GM03348 (cell line): ENCODE measurements at regions not wholly inside any gene's neighbourhood (a gene's known extent, or its start where the extent isn't known, plus 50 kb on each side); places are given as distances from the start of the nearest gene placed in this dataset.

ENCODE experiments used
- DNase-seq: peaks from one replicate; pipeline ENCODE4 v3.0.0; 2012; ENCODE audit warnings: low spot score

DNA sequence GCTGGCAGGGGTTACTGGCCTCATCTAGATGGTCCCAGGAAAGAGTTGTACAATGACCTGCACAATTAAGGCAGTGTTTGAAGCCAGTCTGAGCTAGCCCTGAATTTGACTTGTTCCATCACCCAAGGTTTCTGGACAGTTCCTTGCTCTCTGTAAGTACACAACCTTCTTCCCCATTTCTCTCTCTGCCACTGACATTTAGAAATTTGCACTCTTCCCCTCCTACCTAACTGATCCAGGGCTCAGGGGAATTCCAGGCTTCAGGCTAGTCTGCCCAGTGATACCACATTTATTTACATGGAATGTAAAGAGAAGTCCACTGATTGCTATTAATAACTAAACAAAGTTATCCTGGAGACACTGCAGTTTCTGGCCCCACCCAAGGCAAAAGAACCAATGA, 139.0 kb upstream of the GPR26 start:
- no peak for DNase-seq

DNA sequence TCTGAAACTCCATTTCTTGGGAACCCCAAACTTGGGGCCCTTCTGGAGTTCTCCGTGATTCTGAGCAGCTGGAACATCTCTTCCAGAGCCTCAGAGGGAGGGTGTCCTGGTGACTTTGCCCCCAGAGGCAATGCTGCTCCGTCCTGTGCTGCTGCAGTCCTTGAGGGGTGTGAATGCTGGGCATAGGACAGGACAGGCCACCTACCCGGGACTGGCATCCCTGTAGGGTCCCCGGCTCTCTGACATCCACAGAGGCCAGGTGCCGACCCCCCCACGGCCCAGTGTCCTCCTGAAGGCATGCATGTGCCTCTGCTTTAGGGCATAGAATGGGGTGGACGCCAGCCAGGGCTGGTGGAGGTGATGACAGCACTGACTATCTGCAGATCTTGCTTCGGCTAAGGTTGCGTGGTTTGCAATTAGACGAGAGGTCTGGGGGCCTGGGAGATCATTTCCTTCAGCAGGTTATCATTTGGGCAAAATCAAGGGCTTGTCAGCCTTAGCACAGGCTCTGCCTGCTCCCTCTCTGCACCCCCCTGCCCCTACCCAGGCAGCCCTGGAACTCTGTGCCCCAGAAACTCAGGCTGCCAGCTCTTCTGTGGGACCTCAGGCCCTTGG, 136.9 kb upstream of the GPR26 start:
- no peak for DNase-seq

DNA sequence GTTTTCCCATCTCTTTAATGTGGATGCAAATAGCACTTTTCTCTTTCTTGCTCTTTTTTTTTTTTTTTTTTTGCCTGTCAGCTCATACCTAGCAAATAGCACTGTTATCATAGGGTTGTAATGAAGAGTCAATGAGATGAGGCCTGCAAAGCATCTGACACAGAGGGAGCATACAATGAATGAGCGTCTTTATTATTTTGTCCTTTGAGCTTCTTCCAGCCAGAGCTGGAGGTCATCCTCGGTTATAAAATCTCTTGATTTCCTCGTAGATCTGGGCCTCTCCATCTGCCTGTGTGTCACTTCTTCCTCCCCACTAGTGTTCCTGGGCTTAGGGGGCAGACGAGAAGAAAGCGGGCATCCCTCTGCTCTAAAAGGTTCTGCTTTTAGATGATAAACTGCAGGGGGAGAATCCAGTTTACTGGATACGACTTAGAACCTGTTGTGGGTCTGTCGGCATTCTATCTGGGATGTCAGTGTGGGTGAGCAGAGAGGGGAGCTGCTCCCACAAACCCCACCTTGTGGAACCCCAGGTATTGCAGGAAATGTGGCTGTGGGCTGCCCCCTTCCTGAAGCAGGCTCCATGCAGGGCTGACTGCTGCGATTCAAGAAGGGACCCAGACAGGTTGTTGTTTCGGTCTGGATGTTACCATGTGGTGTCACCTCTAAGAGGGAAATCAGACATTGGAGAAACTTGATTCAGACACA, 135.8 kb upstream of the GPR26 start:
- DNase-seq: no peak

DNA sequence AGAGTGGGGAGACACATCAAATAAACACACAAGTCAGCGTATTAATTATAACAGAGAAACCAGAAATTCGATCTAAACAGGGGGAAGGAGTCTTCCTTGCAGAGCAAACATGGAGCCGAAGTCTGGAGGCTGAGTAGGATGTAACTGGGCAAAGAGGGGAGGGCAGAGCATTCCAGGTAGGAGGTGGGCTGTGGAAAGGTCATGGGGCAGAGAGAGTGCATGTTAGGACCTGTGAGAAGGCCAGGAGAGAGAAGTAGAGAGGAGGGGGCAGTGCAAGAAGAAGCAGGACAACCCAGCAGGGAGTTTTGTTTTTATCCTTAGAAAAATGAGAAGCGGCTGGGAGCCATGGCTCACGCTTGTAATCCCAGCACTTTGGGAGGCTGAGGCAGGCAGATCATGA, 130.8 kb upstream of the GPR26 start:
- DNase-seq: no peak

DNA sequence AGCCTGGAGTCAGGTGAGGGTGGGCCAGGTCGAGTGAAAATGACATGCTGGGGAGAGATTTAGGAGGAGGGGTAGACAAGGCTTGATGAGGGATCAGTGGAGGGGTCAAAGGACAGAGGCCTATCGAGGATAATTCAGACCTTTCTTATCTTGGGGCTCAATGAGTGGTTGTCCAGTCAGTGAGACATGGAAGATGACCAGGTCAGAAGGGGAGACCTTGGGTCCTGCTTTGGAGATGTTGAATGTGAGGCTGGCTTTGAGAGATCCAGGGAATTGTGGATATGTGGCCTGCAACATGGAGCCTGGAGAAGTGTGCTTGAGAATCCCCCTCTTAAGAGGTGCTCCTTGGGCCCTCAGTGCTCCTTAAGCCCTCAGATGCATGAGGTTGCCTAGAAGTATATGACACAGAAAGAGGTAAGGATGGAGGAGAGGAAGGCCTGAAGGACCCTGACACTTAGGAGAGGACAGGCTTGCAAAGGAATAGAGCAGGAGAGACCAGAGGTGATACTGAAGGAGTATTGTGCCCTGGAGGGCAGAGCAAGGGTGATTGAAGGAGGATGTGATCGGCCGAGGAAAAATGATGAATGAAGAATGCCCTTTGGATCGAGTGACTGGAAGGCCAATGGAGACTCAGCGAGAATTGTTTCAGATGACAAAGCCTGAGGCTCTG, 129.8 kb upstream of the GPR26 start:
- DNase-seq: no peak

DNA sequence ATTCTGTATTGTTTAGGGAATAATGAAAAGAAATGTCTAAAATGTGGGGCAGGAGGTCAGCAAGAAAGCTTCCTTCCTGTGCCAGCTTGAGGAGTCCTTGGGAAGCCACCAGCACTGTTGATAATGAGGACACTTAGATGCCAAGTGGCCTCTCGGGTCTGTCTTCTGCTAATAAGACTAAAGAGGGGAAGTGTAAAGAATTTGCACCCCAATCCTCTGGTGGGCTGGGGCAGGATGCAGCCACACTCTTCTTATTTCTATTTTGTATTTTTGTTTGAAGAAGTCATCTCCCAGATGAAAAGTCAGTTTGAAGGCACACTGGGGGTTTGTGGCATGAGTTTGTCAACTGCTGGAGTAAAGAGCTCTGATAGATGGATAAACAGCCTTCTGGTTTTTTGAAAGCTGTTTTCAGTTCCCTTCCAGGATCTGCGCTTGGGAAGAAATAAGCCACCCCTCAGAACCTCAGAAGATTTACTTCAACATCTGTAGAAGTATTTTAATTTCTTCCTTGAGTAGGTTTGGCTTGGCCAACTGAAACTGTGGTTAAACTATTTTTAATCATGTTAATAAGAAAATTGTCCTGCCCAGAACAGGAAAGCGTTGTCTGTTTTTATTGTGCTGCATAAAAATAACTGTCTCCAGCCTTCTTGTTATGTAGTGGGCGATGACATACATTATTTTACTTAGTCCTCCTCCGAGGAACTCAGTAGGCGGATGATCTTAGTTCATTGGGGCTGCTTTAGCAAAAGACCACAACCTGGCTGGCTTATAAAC, 128.8 kb upstream of the GPR26 start:
- DNase-seq: no peak

DNA sequence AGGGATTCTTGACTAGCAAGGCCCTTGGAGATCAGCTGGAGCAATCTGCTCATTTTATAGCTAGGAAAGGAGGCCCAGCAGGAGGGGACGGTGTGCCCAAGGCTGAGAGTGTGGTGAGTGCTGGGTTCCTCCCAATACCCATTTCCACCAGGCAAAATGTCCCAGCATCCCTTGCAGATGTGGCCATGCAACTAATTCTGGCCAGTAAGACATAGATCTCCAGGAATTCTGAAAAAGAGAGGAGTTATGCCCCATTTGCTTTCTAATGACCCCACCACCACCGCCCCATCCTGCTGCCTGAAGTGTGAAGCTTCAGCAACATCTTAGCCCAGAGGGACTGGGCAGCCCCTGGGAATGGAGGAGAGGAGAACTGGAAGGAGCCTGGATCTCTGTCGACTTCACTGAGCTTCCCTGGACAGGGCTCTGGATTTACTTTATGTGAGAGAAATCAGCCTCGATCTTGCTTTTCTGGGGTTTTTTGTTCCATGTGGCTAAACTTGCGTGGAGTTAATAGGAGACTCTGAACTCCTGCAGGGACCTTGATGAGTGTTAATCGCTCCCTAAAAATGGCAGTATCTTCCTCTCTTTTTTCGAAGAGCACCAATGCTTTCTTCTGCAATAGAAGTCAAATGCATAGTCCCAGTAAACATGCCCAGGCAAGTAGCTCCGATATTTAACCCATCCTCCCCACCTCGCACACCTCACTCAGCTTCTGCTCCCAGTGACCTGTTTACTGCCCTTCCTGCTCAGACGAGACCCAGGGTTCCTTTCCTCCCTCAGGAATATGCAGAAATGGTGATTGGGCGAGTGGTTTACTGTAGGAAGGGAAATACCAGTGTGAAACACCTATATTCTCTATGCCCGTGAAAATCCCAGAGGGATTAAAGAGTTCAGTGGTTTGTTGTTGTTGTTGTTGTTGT, 127.5 kb upstream of the GPR26 start:
- DNase-seq: no peak

DNA sequence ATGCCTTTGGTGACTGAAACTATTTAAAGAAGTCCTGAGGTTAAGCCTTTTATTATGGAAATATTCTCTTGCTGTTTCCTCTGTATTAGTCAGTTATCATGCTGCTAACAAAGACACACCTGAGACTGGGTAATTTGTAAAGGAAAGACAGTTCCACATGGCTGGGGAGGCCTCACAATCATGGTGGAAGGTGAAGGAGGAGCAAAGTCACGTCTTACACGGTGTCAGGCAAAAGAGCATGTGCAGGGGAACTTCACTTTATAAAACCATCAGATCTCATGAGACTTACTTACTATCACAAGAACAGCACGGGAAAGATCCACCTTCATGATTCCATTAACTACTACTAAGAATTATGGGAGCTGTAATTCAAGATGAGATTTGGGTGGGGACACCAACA, 121.2 kb upstream of the GPR26 start:
- DNase-seq: no peak

DNA sequence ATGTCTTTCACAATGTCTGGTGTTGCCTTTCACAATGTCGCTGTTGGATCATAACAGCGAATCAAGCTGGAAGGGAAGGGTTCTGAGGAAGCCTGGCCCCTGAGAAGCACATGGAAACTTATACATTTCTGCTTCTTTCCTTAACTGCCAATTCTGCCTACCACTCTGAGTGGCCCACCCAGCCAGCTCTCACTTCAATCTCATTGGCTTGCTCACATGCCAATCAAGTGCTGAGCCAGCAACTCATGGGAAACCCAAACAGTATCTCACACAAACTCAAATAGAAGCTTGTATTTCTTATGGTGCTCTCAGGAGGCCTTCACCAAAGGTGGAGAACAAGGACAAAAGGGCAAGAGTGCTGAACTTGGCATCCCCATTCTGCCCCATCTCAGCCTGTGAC, 117.4 kb upstream of the GPR26 start:
- no peak for DNase-seq

DNA sequence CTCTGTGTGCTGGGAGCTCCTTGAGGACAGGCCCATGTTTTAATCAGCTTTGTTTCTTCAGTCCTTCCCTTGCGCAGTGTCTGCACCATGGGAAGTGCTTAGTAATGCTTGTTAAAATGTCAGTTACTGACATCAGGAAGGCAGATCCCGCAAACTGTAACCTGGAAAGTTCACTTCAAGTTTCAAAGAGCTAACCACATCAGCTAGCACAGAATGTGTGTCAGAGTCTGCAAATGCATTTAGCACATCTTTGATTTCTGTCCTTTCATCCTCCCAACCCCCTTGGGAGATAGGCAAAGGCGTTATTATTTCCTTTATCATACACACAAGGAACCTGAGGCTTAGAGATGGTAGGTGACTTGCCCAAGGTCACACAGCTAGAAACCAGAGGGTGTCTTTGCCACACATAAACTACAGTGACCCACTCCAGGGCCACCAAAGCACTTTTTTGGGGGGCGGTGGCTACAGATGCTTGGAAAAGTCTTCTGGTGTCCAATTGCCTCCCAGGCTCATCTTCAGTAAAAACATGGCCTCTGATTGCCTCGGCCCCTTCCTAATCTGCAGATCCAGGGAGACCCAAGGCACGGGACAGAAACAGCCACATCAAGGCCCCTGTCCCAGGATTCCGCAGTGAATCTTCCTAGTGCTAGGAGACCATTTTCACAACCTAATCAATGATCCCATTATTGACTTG, 116.2 kb upstream of the GPR26 start:
- no peak for DNase-seq

DNA sequence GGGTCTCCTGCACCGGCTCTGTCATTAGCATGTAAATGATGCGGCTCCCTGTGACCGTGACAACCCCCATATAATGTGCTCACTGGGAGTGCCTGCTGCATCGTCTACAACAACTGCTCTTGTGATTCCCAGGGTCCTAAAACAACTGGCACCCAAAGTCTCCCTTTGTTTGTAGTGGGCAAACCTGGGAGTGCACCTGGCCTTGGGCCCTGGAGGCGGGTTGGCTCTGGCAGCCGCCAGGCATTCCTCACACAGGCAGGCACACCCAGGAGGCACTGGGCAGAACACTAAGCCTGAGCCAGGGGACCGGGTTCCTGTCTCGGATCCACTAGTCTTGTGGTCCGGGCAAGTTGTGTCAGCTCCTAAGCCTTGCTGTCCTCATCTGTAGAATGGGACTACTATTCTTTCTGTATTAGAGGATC, 115.5 kb upstream of the GPR26 start:
- DNase-seq: no peak

DNA sequence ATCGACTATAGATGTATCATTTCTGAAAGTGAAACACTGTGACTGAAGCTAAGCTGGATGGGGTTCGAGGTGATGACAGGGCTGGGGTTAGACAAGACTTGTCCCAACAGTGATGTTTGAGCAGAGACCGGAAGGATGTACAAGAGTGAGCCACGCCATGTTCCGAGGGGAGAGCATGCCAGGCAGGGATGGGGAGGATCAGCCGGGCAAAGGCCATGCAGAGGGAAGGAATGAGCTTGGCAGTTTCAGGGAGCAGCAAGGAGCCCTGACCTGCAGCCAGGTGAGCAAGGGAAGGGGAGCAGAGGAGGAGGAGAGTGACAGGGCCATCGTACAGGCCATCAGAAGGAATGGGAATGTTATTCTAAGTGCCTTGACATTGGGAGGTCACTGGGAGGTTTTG, 114.9 kb upstream of the GPR26 start:
- DNase-seq: no peak

DNA sequence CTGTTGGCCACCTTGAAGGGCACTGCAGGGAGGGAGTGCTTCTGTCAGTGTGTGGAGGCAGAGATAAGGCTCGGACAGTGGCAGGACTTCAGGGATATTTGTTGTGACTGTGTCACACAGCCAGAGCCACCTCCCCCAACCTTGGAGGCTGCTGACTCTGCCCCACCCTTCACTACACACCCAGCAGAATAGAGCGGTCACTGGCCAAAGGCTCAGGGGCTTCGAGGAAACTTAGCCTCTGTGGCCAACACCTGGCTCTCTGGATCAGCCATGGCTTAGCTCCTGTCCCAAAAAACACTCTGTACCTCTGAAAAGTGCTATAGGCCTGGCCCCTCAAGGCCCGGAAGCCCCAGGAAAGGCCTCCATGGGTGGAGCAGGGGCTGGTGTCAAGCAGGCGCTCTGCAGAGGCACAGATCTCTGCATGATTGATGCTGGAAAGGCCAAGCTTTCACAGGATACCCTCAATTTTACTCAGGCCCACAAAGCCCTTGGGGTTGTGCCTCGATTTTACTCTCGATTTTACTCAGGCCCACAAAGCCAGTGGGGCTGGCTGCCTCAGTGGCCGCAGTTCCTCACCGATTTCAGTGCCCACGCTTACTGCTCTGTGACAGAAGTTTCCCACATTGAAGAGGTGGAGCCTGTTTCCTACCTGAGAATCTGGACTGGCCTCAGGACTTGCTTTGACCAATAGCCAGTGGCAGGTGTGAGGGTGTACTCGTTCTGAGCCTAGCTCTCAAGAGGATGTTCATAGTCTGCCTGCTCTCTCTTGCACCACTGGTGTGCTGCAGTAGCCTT, 113.2 kb upstream of the GPR26 start:
- DNase-seq: no peak

DNA sequence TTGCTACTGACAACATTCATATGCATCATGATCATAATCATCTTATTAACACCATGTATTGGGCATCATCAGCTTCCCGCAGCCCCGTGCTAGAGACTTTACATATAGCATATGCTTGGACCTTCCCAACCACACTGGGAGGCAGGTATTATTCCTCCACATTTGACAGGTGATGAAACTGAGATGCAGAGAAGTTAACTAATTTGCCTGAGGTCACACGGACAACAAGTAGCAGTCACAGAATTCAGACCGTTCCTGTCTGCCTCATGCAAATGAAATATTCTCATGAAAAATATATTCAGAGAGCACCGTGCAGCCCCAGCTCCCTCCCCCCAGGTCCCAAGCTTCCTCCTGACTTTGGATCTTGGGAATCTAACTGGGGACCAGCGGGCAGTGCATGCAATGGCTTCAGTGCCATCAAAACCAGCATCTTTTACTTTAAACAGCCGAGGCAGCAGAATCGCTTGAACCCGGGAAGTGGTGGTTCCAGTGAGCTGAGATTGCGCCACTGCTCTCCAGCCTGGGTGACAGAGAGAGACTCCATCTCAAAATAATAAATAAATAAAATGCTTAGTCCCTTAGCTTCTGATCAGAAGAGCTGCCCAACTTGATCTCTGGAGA, 112.2 kb upstream of the GPR26 start:
- DNase-seq: no peak

DNA sequence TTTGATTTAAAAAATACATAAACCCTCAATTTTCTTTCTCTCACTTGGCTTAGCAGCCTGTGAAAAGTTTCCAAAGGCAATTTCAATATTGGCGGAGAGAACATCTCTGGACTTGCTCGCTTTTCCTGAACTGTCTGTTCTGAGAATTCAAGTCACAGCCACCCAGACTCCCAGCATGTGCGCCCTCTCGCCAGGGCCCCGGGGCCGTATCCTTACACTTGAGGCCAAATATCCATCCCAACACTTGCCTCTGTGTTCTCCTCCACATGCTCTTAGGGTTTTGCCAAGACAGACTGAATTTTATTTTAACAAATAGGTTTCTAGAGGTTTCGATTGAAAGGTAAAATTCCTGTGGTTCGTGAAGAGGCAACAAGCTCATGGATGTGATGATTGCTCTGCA, 111.5 kb upstream of the GPR26 start:
- no peak for DNase-seq

DNA sequence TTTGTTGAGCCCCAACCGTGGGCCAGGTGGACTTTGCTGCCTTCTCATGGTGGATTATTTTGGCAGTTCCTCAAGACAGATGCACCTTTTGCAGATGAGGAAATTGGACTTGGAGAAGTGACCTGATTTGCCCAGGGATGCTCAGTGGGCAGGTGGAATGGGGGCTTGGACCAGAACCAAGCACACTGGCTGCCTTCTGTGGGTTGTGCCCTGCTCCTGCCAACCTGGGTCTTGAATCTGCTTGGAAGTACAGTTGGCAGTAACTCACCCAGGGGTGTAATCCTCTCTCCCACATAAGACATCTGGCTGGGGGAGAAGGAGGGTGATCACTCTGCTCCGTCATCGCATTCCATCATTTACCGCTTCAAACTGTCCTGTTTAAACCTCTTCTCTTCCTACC, 110.5 kb upstream of the GPR26 start:
- no peak for DNase-seq

DNA sequence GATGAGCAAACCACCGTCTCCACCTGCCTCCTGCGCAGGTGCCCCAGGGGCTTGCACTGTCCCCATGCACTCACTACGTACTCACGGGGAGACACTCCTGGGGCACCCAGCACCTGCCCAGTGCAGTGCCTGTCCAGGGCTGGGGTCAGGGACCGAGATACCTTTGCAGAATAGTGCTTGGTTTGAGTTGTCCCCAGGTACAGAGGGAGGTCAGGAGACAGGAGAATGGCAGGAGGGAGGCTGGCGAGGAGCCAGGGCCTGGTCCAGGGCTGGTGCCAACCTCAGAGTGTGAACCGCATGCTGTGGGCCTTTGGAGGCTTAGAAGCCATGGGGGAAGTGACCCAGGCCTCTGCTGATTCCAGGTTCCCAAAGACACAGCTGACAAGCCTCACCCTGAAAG, 110.1 kb upstream of the GPR26 start:
- no peak for DNase-seq

DNA sequence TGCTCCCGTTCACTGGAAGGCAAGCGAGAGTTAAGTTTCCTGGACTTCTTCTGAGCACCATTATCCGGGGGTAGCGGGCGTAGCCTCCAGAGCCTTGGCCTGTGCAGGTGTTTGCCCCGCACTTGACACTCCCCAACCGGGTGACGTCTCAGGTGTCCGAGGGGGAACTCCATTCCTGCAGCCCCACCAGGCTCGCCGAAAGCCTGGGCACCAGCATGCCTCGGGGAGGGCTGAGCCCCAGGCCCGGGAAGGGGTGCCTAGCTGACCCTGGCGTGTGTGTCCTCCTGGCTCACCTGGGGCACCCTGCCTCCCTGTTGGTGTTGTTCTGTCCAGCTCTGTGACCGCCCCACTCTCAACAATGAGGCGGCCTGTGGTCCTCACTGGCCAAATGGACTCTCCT, 109.4 kb upstream of the GPR26 start:
- no peak for DNase-seq

DNA sequence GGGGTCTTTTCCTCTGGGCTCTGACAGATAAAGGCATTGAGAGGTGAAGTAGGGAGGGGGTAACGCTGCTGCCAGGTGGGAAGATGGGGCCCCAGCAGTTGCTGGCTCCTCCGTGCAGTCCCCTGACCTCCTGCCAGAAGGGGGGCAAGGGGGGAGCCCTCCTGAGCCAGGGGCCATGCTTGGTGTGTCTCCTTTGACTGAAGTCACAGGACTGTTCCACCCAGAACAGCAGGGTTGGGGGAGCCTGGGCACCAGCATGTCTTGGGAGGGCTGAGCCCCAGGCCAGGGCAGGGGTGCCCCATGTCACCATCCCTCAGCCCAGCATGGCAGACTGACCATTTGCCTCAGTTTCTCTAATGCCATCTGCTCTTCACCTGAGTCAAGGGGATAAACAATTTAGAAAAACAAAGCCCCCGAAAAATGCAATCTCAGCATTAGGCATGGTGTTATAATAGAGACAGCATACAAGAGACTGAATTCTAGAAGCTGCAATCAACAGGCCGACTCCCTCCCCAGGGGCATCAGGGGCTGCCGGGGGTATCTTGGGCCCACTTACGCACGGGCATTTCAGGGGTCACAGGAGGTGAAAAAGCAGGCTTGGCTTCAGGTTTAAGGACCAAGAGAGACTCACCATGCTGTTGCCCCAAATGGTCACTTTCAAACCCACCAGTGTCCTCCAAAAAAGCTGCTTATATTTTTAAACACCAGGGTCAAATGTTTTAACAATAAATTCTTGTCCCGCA, 108.6 kb upstream of the GPR26 start:
- no peak for DNase-seq
